ENCODE measurements at regions not wholly inside any gene's neighbourhood (a gene's known extent, or its start where the extent isn't known, plus 50 kb on each side); places are given as distances from the start of the nearest gene placed in this dataset.
"Not testable (repeated sequence)": the region's sequence is repeated elsewhere in the genome, so short reads cannot be mapped to it uniquely, and the experiment has no call there.

GRCh38 chr10:118968482-118968881 is 61.0 kb upstream of the NANOS1 start:
- no peak for DNase-seq

- DNase-seq = no peak
Measured at GRCh38 chr10:118969014-118969413, 60.5 kb upstream of the NANOS1 start.

- DNase-seq = no peak
Measured at GRCh38 chr10:118970770-118971169, 58.7 kb upstream of the NANOS1 start.

GRCh38 chr10:118971187-118971586 is 58.3 kb upstream of the NANOS1 start:
- DNase-seq = no peak

GRCh38 chr10:118971876-118972275 is 57.6 kb upstream of the NANOS1 start:
- no peak for DNase-seq

GRCh38 chr10:118973744-118974143 is 55.8 kb upstream of the NANOS1 start:
- no peak for DNase-seq

GRCh38 chr10:118974951-118975350 is 54.6 kb upstream of the NANOS1 start:
- no peak for DNase-seq

- not testable (repeated sequence) for DNase-seq
Measured at GRCh38 chr10:118976219-118976618, 53.3 kb upstream of the NANOS1 start.

- DNase-seq = no peak
Measured at GRCh38 chr10:118977022-118977599, 52.4 kb upstream of the NANOS1 start.

GRCh38 chr10:118977835-118978234 is 51.7 kb upstream of the NANOS1 start:
- no peak for DNase-seq

GRCh38 chr10:118978316-118978997 is 51.1 kb upstream of the NANOS1 start:
- no peak for DNase-seq

- no peak for DNase-seq
Measured at GRCh38 chr10:118978998-118979350, 50.5 kb upstream of the NANOS1 start.

GRCh38 chr10:118979661-118980060 is 49.9 kb upstream of the NANOS1 start:
- DNase-seq = no peak
